NCI-H526 treated with DMSO at 0.1 percent for 48 hours (cell line): ENCODE measurements at regions not wholly inside any gene's neighbourhood (a gene's known extent, or its start where the extent isn't known, plus 50 kb on each side); places are given as distances from the start of the nearest gene placed in this dataset.
"Not testable (repeated sequence)": the region's sequence is repeated elsewhere in the genome, so short reads cannot be mapped to it uniquely, and the experiment has no call there.

Experiments
- DNase-seq: peaks from one replicate; lab custom pipeline; 2025; lab: John Stamatoyannopoulos, UW

DNA sequence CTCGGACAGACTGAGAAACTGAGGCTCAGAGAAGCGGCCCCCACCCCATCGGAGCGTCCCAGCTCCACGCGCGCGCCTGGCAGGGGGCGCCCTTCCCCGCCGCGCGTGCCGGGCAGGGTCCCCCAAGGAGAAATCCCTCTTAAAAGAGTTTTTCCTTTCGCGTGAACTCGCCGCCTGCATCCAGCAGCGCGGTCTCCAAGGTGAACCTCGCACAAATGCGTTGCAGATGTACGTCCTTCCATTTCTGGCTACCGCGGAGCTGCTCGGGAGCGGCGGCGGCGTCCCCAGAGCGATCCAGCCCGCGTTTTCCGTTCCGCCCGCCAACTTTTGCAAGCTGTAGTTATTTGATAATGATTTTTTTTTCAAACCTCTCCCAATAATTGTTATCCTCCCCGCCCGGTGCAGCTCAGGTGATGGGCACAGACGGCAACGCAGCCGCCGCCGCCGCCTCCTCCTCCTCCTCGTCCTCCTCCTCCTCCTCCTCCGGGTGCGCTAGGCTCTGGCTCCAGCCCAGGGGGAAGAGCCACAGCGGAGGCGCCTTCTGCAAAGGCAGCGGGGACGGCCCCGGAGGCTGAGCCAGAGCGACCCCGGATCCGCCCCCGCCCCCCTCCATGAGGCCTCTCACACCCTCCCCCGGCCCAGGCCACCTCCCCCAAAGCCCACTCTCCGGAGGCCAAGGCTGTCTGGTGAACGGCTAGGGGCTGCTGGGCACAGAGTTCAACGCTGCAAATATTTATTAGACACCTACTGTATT lies 74.0 kb upstream of the CUX1 start:
- peak; percentile 33 for DNase-seq

- no peak for DNase-seq
Measured at GRCh38 chr7:101743995-101744360, 73.4 kb upstream of the CUX1 start.

DNA sequence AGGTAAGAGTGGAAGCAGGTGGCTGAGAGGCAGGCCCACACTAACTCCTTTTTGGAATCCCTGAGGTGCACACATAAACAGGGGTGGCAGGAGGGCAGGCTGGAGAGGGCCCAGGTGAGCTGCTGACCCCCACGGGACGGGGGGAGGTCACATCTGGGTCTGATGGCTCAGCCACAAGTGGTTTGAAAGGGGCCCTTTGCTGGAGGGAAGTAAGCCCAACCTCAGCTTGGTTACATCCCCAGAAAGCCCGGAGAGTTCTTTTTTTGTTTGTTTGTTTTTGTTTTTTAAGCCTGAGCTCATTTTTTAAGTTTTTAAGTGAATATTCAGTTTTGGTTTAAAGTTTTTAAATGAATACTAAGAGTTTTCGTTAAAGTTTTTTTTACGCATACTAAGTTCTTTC lies 72.8 kb upstream of the CUX1 start:
- no peak for DNase-seq

DNA sequence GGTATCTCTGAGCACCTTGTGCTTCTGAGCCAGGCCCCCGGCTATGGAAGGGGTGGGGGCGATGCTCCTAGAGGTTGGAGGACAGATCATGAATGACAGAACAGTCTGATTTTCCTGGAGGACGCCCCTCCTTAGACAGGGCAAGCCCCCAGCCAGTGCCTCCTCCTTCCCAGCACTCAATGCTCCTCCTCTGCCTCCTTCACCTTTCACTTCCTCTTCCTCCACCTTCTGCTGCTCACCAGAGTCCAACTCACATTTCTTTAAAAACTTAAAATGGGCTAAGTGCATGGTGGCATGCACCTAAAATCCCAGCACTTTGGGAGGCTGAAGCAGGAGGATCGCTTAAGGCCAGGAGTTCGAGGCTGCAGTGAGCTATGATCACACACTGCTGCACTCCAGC lies 71.1 kb upstream of the CUX1 start:
- DNase-seq, result no peak

GRCh38 chr7:101747053-101747878 lies 70.2 kb upstream of the CUX1 start:
- no peak for DNase-seq

GRCh38 chr7:101747879-101748345 lies 69.5 kb upstream of the CUX1 start:
- DNase-seq, result no peak

- DNase-seq, result no peak
Measured at GRCh38 chr7:101749891-101750290, 67.5 kb upstream of the CUX1 start.

DNA sequence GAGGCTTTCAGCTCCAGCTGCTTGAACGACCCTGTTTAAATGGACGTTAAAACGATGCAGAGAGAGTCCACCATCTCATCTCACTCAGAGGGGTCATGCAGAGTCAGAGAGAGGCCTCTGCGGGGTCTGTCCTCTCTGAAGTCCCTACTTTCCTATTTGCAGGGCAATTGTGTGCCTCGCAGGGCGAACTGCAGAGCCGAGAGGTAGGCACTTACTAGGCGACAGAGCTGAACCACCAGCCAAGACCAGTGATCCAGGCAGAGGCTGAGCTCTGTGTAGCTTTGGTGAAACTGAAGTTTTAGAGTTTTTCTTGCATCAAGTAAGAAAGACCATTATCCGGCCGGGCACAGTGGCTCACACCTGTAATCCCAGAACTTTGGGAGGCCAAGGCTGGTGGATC lies 64.1 kb upstream of the CUX1 start:
- no peak for DNase-seq

- no peak for DNase-seq
Measured at GRCh38 chr7:101754424-101755159, 62.8 kb upstream of the CUX1 start.

GRCh38 chr7:101757879-101758278 lies 59.5 kb upstream of the CUX1 start:
- DNase-seq, result no peak

GRCh38 chr7:101758519-101758918 lies 58.9 kb upstream of the CUX1 start:
- DNase-seq, result not testable (repeated sequence)

DNA sequence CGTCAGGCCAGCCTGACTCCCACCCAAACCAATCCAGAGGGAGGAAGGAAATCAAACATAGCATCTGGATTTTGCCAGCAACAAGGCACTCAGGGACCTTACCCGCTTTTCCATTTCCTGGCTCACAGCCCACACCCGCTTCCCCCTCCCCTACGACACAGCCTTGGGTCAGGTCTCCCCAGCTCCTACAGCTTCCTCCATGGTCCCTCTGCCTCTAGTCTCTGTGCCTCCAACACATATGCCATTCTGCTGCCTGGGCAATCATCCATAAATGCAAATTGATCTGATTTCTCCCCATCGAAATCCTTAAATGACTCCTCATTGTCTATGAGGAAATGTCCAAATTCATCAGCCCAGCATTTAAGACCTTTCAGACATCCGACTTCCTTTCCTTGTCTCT lies 53.2 kb upstream of the CUX1 start:
- no peak for DNase-seq

GRCh38 chr7:101767544-101767943 lies 49.9 kb upstream of the CUX1 start:
- DNase-seq, result no peak
